GM12878 (cell line): ENCODE measurements at regions not wholly inside any gene's neighbourhood (a gene's known extent, or its start where the extent isn't known, plus 50 kb on each side); places are given as distances from the start of the nearest gene placed in this dataset.

ENCODE experiments used
- ATAC-seq: fragments of 200-7000 bp; cut with Tn5 transposase; 3 replicates; pipeline ENCODE4 v1.9.1; 2020; ENCODE audit warnings: mild to moderate bottlenecking, moderate library complexity
- BruUV-seq: library from RNA; stranded (reverse); fragments of 400-500 nt; replicated peaks from 2 replicates; lab custom pipeline; 2021; lab: Mats Ljungman, UMichigan
- CTCF ChIA-PET: fragments of 300-600 bp; sonication (Branson Sonifier 250); formaldehyde crosslinking; extraction: SDS; loops from one replicate; lab custom pipeline; 2021; ENCODE audit warnings: inconsistent platforms; lab: Yijun Ruan, JAX
- POLR2A ChIA-PET: fragments of 350-600 bp; formaldehyde crosslinking; extraction: SDS; loops from one replicate; lab custom pipeline; 2021; ENCODE audit warnings: inconsistent platforms; lab: Charles Lee
- RAD21 ChIA-PET: fragments of 300-600 bp; sonication (Branson Sonifier 250); formaldehyde crosslinking; loops from one replicate; lab custom pipeline; 2023; ENCODE audit warnings: antibody characterized with exemption; ENCODE audit not compliant: unreplicated experiment; lab: Charles Lee
- SMC1A ChIA-PET: fragments of 300-600 bp; sonication (Branson Sonifier 250); formaldehyde crosslinking; loops from one replicate; lab custom pipeline; 2023; ENCODE audit not compliant: unreplicated experiment, uncharacterized antibody; lab: Charles Lee
- DNase-seq: peaks from one replicate; pipeline ENCODE4 v3.0.0-alpha.2; 2011; ENCODE audit warnings: low read depth, low spot score
- FAIRE-seq: peaks from 3 replicates; lab custom pipeline; 2011; peaks lifted over from hg19 to GRCh38; lab: Jason Lieb, UNC
- H2AFZ ChIP-seq: 2 replicates; pipeline ENCODE4 v1.6.0; 2011; ENCODE audit warnings: low read depth, low read length, control low read depth; ENCODE audit not compliant: control insufficient read depth
- H3K27ac ChIP-seq: 2 replicates; pipeline ENCODE4 v1.5.1; 2011; ENCODE audit warnings: control low read depth; ENCODE audit not compliant: control insufficient read depth, insufficient read depth
- H3K27me3 ChIP-seq, 2 experiments: replicated peaks in 1 of 2; 2 replicates each; pipeline versions ENCODE4 v1.6.0 to v1.6.1; 2011; ENCODE audit warnings: low read length in 1 of 2; ENCODE audit not compliant: control insufficient read depth in 2 of 2, insufficient read depth in 2 of 2
- H3K36me3 ChIP-seq, 2 experiments: 2 replicates each; pipeline ENCODE4 v1.5.1; 2011; ENCODE audit warnings: low read length in 1 of 2; ENCODE audit not compliant: control insufficient read depth in 2 of 2, insufficient read depth in 2 of 2
- H3K4me1 ChIP-seq: 2 replicates; pipeline ENCODE4 v1.6.1; 2011; ENCODE audit warnings: mild to moderate bottlenecking, low read length, moderate library complexity, mixed read lengths; ENCODE audit not compliant: control insufficient read depth, insufficient read depth
- H3K4me2 ChIP-seq: 2 replicates; pipeline ENCODE4 v1.6.0; 2011; ENCODE audit warnings: control low read depth; ENCODE audit not compliant: control insufficient read depth, insufficient read depth
- H3K4me3 ChIP-seq: fragments of 200-600 bp; sonication (generic); 2 replicates; pipeline ENCODE4 v1.5.1; 2016
- H3K79me2 ChIP-seq: 2 replicates; pipeline ENCODE4 v1.6.0; 2011; ENCODE audit warnings: low read length; ENCODE audit not compliant: control insufficient read depth, insufficient read depth
- H3K9ac ChIP-seq: 2 replicates; pipeline ENCODE4 v1.8.0; 2011; ENCODE audit warnings: low read length, control low read depth, mixed read lengths; ENCODE audit not compliant: control insufficient read depth, insufficient read depth
- H3K9me3 ChIP-seq: replicated peaks from 3 replicates; pipeline ENCODE4 v1.5.1; 2011; ENCODE audit warnings: mild to moderate bottlenecking, low read length; ENCODE audit not compliant: control insufficient read depth, insufficient read depth
- H4K20me1 ChIP-seq: 2 replicates; pipeline ENCODE4 v1.6.0; 2011; ENCODE audit not compliant: control insufficient read depth, insufficient read depth
- CREB1 ChIP-seq: IDR thresholded peaks from 2 replicates; pipeline ENCODE4 v1.6.1; 2012; ENCODE audit warnings: low read depth, mild to moderate bottlenecking, inconsistent platforms
- HDAC6 ChIP-seq: fragments of 200-600 bp; sonication (generic); IDR thresholded peaks from one replicate; pipeline ENCODE4 v1.8.0; 2017; ENCODE audit warnings: antibody characterized with exemption; ENCODE audit not compliant: unreplicated experiment
- KAT2A ChIP-seq: conservative IDR thresholded peaks from 2 replicates; pipeline ENCODE4 v1.6.1; 2011; ENCODE audit warnings: low read depth, low read length; ENCODE audit not compliant: control insufficient read depth
- KDM1A ChIP-seq: fragments of 200-600 bp; sonication (generic); IDR thresholded peaks from 2 replicates; pipeline ENCODE4 v1.6.1; 2016; ENCODE audit warnings: borderline replicate concordance
- NFIC ChIP-seq: IDR thresholded peaks from 2 replicates; pipeline ENCODE4 v1.6.1; 2012; ENCODE audit warnings: low read depth, mild to moderate bottlenecking, inconsistent platforms, low read length, moderate library complexity
- NR2F1 ChIP-seq: fragments of 450-650 bp; conservative IDR thresholded peaks from 2 replicates; pipeline ENCODE4 v1.6.1; 2017; ENCODE audit warnings: mild to moderate bottlenecking
- PAX5 ChIP-seq: IDR thresholded peaks from 2 replicates; pipeline ENCODE4 v1.6.1; 2011; ENCODE audit warnings: low read depth, low read length, borderline replicate concordance
- RCOR1 ChIP-seq: conservative IDR thresholded peaks from 2 replicates; pipeline ENCODE4 v1.6.1; 2012; ENCODE audit warnings: low read depth, low read length, improper control_type of control experiment
- RUNX3 ChIP-seq: IDR thresholded peaks from 2 replicates; pipeline ENCODE4 v1.6.1; 2012; ENCODE audit warnings: low read length, inconsistent platforms
- TARDBP ChIP-seq: IDR thresholded peaks from 2 replicates; pipeline ENCODE4 v1.6.1; 2016; ENCODE audit warnings: borderline replicate concordance
- ZNF24 ChIP-seq: fragments of 450-650 bp; IDR thresholded peaks from 2 replicates; pipeline ENCODE4 v1.6.1; 2017; ENCODE audit warnings: antibody characterized with exemption, mild to moderate bottlenecking
- ZSCAN29 ChIP-seq: fragments of 450-650 bp; IDR thresholded peaks from 2 replicates; pipeline ENCODE4 v1.6.1; 2017; ENCODE audit warnings: mild to moderate bottlenecking, moderate library complexity
- WGBS: methylation state at CpG from one replicate; pipeline ENCODE4 v1.1.6; 2016; ENCODE audit warnings: low lambda C conversion rate; ENCODE audit not compliant: insufficient replicate concordance, insufficient coverage; ENCODE audit errors: missing lambda C conversion rate; 5-methylcytosine and 5-hydroxymethylcytosine counted together
- in situ Hi-C: fragments of 300-500 bp; cut with MboI; formaldehyde crosslinking; loops from 9 replicates; pipeline ENCODE4 v1.14.3; 2018; ENCODE audit warnings: mixed read lengths
- intact Hi-C: fragments of 100-400 bp; cut with micrococcal nuclease; formaldehyde crosslinking; loops from one replicate; pipeline ENCODE4 v1.14.2; 2022; ENCODE audit not compliant: unreplicated experiment
- TF ChIP-seq, protein P1 (sequence below): IDR thresholded peaks from 2 replicates; pipeline ENCODE4 v1.6.1; 2012; ENCODE audit warnings: mild to moderate bottlenecking, low read depth, low read length
- TF ChIP-seq, protein P2 (sequence below): IDR thresholded peaks from 2 replicates; pipeline ENCODE4 v1.6.1; 2012; ENCODE audit warnings: low read depth, low read length, improper control_type of control experiment

DNA sequence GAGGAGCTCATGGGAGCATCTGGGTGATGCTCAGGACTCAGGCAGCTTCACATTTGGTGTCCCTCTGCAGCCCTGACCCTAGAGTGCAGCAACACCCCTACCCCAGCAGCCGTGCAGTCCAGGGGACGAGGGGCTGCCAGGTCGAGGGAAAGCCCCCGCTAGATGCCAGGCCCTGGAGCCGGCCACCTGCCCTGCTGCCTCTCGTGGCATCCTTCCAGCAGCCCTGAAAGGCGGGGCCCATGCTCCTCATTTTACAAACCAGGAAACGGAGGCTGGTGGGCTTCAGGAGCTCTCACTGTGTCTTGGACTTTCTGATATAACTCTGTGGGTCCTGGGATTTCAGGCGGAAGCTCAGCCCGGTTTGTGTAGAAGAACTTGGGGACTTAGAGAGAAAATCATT lies 120.5 kb upstream of the WNT4 start (continued):
- TF ChIP-seq, protein P1, sequence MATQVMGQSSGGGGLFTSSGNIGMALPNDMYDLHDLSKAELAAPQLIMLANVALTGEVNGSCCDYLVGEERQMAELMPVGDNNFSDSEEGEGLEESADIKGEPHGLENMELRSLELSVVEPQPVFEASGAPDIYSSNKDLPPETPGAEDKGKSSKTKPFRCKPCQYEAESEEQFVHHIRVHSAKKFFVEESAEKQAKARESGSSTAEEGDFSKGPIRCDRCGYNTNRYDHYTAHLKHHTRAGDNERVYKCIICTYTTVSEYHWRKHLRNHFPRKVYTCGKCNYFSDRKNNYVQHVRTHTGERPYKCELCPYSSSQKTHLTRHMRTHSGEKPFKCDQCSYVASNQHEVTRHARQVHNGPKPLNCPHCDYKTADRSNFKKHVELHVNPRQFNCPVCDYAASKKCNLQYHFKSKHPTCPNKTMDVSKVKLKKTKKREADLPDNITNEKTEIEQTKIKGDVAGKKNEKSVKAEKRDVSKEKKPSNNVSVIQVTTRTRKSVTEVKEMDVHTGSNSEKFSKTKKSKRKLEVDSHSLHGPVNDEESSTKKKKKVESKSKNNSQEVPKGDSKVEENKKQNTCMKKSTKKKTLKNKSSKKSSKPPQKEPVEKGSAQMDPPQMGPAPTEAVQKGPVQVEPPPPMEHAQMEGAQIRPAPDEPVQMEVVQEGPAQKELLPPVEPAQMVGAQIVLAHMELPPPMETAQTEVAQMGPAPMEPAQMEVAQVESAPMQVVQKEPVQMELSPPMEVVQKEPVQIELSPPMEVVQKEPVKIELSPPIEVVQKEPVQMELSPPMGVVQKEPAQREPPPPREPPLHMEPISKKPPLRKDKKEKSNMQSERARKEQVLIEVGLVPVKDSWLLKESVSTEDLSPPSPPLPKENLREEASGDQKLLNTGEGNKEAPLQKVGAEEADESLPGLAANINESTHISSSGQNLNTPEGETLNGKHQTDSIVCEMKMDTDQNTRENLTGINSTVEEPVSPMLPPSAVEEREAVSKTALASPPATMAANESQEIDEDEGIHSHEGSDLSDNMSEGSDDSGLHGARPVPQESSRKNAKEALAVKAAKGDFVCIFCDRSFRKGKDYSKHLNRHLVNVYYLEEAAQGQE: no peak
- no peak for TF ChIP-seq ZNF24
- no peak for TF ChIP-seq NR2F1
- TF ChIP-seq, protein P2, sequence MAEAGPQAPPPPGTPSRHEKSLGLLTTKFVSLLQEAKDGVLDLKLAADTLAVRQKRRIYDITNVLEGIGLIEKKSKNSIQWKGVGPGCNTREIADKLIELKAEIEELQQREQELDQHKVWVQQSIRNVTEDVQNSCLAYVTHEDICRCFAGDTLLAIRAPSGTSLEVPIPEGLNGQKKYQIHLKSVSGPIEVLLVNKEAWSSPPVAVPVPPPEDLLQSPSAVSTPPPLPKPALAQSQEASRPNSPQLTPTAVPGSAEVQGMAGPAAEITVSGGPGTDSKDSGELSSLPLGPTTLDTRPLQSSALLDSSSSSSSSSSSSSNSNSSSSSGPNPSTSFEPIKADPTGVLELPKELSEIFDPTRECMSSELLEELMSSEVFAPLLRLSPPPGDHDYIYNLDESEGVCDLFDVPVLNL: no peak
- no peak for TF ChIP-seq CREB1
- TF ChIP-seq RCOR1: no peak
- no peak for TF ChIP-seq TARDBP

DNA sequence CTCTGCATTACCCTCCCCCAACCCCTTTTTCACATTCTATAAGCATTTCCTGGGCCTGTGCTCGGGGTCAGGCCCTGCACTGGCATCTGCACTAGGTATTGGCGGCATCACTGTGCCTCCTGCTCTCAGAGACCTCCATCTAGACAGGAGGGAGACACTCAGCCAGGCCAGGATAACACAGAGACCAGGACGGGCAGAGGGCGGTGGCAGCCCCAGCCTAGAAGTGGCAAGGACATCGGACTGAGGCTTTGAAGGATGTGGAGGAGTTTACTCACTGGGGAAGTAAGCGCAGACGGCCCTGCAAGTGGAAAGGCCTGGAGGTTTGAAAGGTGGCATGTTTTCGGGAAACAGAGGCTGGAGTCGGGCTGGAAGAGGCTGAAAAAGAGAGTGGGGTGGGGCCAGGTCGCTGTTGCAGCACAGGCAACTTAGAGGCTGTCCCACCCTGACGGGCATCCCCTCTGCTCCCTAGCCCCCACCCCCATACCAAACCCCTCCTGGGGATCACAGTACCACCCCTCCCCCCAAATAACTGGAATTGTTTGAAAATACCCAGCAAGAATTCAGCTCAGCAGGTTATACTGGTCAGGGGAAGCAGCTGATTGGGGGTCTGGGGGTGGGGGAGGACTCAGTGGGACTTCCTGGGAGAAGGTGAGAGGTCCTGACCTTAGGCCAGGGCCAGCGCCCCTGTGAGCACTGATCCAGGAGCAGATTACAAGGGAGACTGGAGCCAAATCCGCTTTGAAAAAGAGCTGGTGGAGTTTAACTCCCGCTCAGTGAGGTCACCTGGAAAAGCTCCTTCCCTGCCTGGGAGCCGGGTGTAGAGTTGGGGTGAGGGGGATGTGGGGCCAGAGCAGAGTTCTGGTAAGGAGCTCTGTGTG lies 121.8 kb upstream of the WNT4 start:
- ChIA-PET POLR2A (no interaction called here), SMC1A (no interaction called here), RAD21 (no interaction called here), CTCF (no interaction called here)
- ATAC-seq (no peak), DNase-seq (no peak), FAIRE-seq (no peak)
- no peaks in the 10 kb centered on the region for H4K20me1 ChIP-seq
- BruUV-seq: no TSS peak
- no peaks in the 10 kb centered on the region for H3K9me3 ChIP-seq
- no peak overlapping the region for H2AFZ ChIP-seq
- no peak overlapping the region for H3K4me3 ChIP-seq
- WGBS: 41% methylated on average over 15 of the region's 15 CpGs
- no peak overlapping the region for H3K4me2 ChIP-seq
- H3K36me3 ChIP-seq: no peaks in the 10 kb centered on the region
- no peaks in the 10 kb centered on the region; a peak in 1 of 4 replicates for H3K27me3 ChIP-seq
- H3K4me1 ChIP-seq: no peaks in the 10 kb centered on the region
- intact Hi-C loops (no loop called here), in situ Hi-C loops (no loop called here)
- TF ChIP-seq NFIC (no peak), KAT2A (no peak), PAX5 (no peak), KDM1A (no peak), RUNX3 (no peak), ZSCAN29 (no peak), HDAC6 (no peak)
- no peak overlapping the region for H3K9ac ChIP-seq
- H3K27ac ChIP-seq: no peak overlapping the region
- no peaks in the 10 kb centered on the region for H3K79me2 ChIP-seq
